ENCODE measurements at regions not wholly inside any gene's neighbourhood (a gene's known extent, or its start where the extent isn't known, plus 50 kb on each side); places are given as distances from the start of the nearest gene placed in this dataset.

DNA sequence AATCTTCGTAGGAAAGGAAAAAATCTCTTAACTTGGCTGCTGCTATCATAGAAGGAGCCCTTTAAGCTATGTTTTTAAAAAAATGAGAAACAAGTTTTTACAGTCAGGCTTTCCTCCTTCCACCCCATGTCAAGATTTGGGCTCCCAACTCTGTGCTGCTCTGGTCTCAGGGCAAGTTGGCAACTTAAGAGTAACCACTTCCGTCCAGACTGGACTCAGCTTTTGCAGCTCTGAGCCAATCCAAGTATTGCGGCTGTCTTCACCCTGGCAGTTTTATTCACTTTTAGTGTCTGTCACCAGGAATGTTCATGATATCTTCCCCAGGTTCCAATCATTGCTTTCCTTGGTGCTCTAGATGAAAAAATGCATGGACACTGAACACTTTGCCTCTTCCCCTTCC, 115.9 kb upstream of the GAS1 start:
- TF ChIP-seq, protein P1, sequence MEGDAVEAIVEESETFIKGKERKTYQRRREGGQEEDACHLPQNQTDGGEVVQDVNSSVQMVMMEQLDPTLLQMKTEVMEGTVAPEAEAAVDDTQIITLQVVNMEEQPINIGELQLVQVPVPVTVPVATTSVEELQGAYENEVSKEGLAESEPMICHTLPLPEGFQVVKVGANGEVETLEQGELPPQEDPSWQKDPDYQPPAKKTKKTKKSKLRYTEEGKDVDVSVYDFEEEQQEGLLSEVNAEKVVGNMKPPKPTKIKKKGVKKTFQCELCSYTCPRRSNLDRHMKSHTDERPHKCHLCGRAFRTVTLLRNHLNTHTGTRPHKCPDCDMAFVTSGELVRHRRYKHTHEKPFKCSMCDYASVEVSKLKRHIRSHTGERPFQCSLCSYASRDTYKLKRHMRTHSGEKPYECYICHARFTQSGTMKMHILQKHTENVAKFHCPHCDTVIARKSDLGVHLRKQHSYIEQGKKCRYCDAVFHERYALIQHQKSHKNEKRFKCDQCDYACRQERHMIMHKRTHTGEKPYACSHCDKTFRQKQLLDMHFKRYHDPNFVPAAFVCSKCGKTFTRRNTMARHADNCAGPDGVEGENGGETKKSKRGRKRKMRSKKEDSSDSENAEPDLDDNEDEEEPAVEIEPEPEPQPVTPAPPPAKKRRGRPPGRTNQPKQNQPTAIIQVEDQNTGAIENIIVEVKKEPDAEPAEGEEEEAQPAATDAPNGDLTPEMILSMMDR (IDR thresholded peaks at IDR 0.05), result no peak
- Histone ChIP-seq H3K27ac (peak overlapping the region; percentile 69 to 77), H3K27me3 (replicated peaks; ENCODE audit: insufficient read depth) (no peaks in the 10 kb centered on the region), H3K36me3 (no peaks in the 10 kb centered on the region), H3K9me3 (no peaks in the 10 kb centered on the region), H3K4me1 (ENCODE audit: control insufficient read depth in 1 of 2, low read depth in 2 of 2) (peaks cover 8 to 27% of the 10 kb centered on the region in 2 donors), H3K4me3 (peak overlapping the region; percentile 26)
- ATAC-seq (ENCODE audit: insufficient number of reproducible peaks, low FRiP score, low read depth) (peak; percentile 76), DNase-seq (ENCODE audit: low spot score) (no peak)

DNA sequence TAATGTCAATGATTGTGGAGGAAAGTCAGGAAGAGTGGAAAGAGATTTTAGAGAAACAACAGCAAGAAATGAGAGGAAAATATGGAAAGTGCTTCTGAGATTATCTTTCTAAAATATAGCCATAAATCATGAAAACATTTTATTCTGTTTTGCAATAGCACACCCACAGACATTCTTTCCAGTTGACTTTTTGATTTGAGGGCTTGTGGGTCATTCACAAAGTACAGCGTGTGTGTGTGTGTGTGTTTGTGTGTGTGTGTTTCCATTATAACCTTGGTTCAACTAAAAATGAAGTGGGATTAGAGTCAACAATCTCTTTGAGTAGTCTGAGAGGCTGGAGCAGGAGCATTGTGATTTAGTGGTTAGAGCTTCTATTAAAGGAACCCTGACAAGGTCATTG, 116.6 kb upstream of the GAS1 start:
- H3K27ac ChIP-seq, result peak overlapping the region; percentile 69 to 77
- TF ChIP-seq, protein P1 (IDR thresholded peaks at IDR 0.05), result no peak
- no peaks in the 10 kb centered on the region for H3K36me3 ChIP-seq
- peak overlapping the region; percentile 26 for H3K4me3 ChIP-seq
- DNase-seq (ENCODE audit: low spot score) (no peak), ATAC-seq (ENCODE audit: insufficient number of reproducible peaks, low FRiP score, low read depth) (peak; percentile 84)
- no peaks in the 10 kb centered on the region for H3K27me3 ChIP-seq (replicated peaks; ENCODE audit: insufficient read depth)
- H3K9me3 ChIP-seq, result no peaks in the 10 kb centered on the region
- peaks cover 8 to 27% of the 10 kb centered on the region in 2 donors for H3K4me1 ChIP-seq (ENCODE audit: control insufficient read depth in 1 of 2, low read depth in 2 of 2)

- TF ChIP-seq, protein P1 (IDR thresholded peaks at IDR 0.05), result no peak
- Histone ChIP-seq H3K27ac (peak overlapping the region; percentile 18 to 69), H3K4me1 (ENCODE audit: control insufficient read depth in 1 of 2, low read depth in 2 of 2) (peaks cover 8 to 27% of the 10 kb centered on the region in 2 donors), H3K36me3 (no peaks in the 10 kb centered on the region), H3K4me3 (no peak overlapping the region), H3K27me3 (replicated peaks; ENCODE audit: insufficient read depth) (no peaks in the 10 kb centered on the region), H3K9me3 (no peaks in the 10 kb centered on the region)
- no peak for ATAC-seq (ENCODE audit: insufficient number of reproducible peaks, low FRiP score, low read depth)
- no peak for DNase-seq (ENCODE audit: low spot score)
These were observed 117.0 kb upstream of the GAS1 start for GRCh38 chr9:87064311-87064710.

DNA sequence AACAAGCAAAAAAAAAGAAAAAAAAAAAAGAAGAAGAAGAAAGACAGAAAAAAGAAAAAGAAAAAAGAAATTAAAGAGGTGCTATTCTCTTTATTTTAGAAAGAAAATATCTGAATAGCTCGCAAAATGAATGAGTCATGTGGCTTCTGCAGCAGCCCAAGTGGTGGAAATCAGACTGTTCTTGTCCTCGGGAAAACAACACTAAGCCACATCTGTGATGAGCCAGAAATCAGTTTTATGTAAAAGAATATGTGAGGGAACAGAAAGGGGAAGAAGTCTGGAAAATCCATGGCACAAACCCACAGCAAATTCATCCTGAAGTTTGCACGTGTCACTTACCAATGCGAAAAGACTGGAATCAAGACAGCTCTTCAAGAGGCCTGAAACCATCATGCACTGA, 118.7 kb upstream of the GAS1 start:
- ATAC-seq (ENCODE audit: insufficient number of reproducible peaks, low FRiP score, low read depth), result no peak
- no peak for DNase-seq (ENCODE audit: low spot score)
- no peak overlapping the region for H3K4me3 ChIP-seq
- H3K4me1 ChIP-seq (ENCODE audit: control insufficient read depth in 1 of 2, low read depth in 2 of 2), result peaks cover 8 to 27% of the 10 kb centered on the region in 2 donors
- H3K27me3 ChIP-seq (replicated peaks; ENCODE audit: insufficient read depth), result no peaks in the 10 kb centered on the region
- H3K36me3 ChIP-seq, result no peaks in the 10 kb centered on the region
- H3K27ac ChIP-seq, result no peak overlapping the region
- TF ChIP-seq, protein P1 (IDR thresholded peaks at IDR 0.05), result no peak
- no peaks in the 10 kb centered on the region for H3K9me3 ChIP-seq

DNA sequence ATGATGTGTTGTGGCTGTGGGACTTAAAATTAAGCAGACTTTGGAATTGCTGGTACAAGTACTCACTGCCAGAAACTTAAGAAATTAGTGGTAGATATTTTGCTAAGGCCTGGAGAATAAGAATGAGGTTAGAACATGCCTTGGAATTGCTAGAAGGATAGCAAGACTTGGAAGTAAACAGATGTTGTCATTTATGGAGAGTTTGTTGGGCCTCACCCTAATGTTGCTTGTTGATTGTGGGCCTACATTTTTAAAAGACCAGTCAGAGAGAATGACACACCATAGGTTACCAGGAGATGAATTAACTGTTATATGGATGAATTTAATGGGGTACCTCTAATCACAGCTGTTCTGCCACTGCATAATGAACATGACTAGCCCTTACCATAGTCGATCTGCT, 120.1 kb upstream of the GAS1 start:
- Histone ChIP-seq H3K36me3 (no peaks in the 10 kb centered on the region), H3K4me1 (ENCODE audit: control insufficient read depth in 1 of 2, low read depth in 2 of 2) (peaks cover 8 to 24% of the 10 kb centered on the region in 2 donors), H3K27ac (peak overlapping the region in 1 of 2 donors; percentile 29), H3K27me3 (replicated peaks; ENCODE audit: insufficient read depth) (no peaks in the 10 kb centered on the region), H3K4me3 (no peak overlapping the region), H3K9me3 (no peaks in the 10 kb centered on the region)
- DNase-seq (ENCODE audit: low spot score) (no peak), ATAC-seq (ENCODE audit: insufficient number of reproducible peaks, low FRiP score, low read depth) (no peak)
- TF ChIP-seq, protein P1 (IDR thresholded peaks at IDR 0.05), result no peak
